PC-9 (cell line): ENCODE measurements at regions not wholly inside any gene's neighbourhood (a gene's known extent, or its start where the extent isn't known, plus 50 kb on each side); places are given as distances from the start of the nearest gene placed in this dataset.

ENCODE experiments used
- BruUV-seq: library from RNA; stranded (reverse); fragments of 400-500 nt; replicated peaks from 2 replicates; lab custom pipeline; 2021; lab: Mats Ljungman, UMichigan
- CTCF ChIA-PET: fragments of 300-600 bp; sonication (Branson Sonifier 250); formaldehyde crosslinking; loops from one replicate; lab custom pipeline; 2022; ENCODE audit warnings: antibody characterized with exemption; lab: Charles Lee
- POLR2A ChIA-PET: fragments of 300-600 bp; sonication (Branson Sonifier 250); formaldehyde crosslinking; loops from one replicate; lab custom pipeline; 2022; ENCODE audit warnings: antibody characterized with exemption; ENCODE audit not compliant: unreplicated experiment; lab: Charles Lee
- DNase-seq, 2 experiments: peaks; one replicate each; pipeline versions ENCODE4 v3.0.0 to v3.0.0-alpha.2; 2015 to 2022; ENCODE audit warnings: mixed read lengths in 1 of 2
- H2AFZ ChIP-seq: fragments of 200-600 bp; sonication (generic); 2 replicates; pipeline ENCODE4 v1.8.1; 2017; ENCODE audit warnings: antibody characterized with exemption
- H3F3A ChIP-seq: fragments of 200-600 bp; sonication (generic); 2 replicates; pipeline ENCODE4 v1.8.1; 2017; ENCODE audit warnings: antibody characterized with exemption, mild to moderate bottlenecking, low read depth; ENCODE audit not compliant: insufficient read depth
- H3K27ac ChIP-seq: fragments of 200-600 bp; sonication (generic); 2 replicates; pipeline ENCODE4 v1.6.1; 2016; ENCODE audit warnings: mixed run types
- H3K27me3 ChIP-seq: fragments of 200-600 bp; sonication (generic); 2 replicates; pipeline ENCODE4 v1.6.1; 2016; ENCODE audit warnings: low read depth, mixed run types; ENCODE audit not compliant: insufficient read depth
- H3K36me3 ChIP-seq: fragments of 200-600 bp; sonication (generic); 2 replicates; pipeline ENCODE4 v1.6.1; 2016; ENCODE audit warnings: low read depth, mixed run types
- H3K4me1 ChIP-seq: fragments of 200-600 bp; sonication (generic); replicated peaks from 2 replicates; pipeline ENCODE4 v1.6.1; 2016; ENCODE audit warnings: mixed run types; ENCODE audit not compliant: insufficient read depth
- H3K4me2 ChIP-seq: fragments of 200-600 bp; sonication (generic); 2 replicates; pipeline ENCODE4 v1.6.1; 2017; ENCODE audit warnings: mixed run types
- H3K4me3 ChIP-seq: fragments of 200-600 bp; sonication (generic); 2 replicates; pipeline ENCODE4 v1.6.1; 2016; ENCODE audit warnings: mixed run types
- H3K79me2 ChIP-seq: fragments of 200-600 bp; sonication (generic); 2 replicates; pipeline ENCODE4 v1.6.1; 2017; ENCODE audit warnings: low read depth, mixed run types
- H3K9me2 ChIP-seq: fragments of 200-600 bp; sonication (generic); 2 replicates; pipeline ENCODE4 v1.8.1; 2017; ENCODE audit warnings: mild to moderate bottlenecking; ENCODE audit not compliant: insufficient read depth
- H3K9me3 ChIP-seq: fragments of 200-600 bp; sonication (generic); 2 replicates; pipeline ENCODE4 v1.8.1; 2016; ENCODE audit warnings: low read depth; ENCODE audit not compliant: insufficient read depth
- H4K20me1 ChIP-seq: fragments of 200-600 bp; sonication (generic); 2 replicates; pipeline ENCODE4 v1.8.1; 2017; ENCODE audit not compliant: insufficient read depth
- EZH2 ChIP-seq: fragments of 200-600 bp; sonication (generic); IDR thresholded peaks from 2 replicates; pipeline ENCODE4 v1.8.0; 2017; ENCODE audit warnings: antibody characterized with exemption, low read depth
- intact Hi-C: fragments of 100-400 bp; cut with micrococcal nuclease; formaldehyde crosslinking; loops from one replicate; pipeline ENCODE4 v1.10.0; 2022; ENCODE audit not compliant: unreplicated experiment
- TF ChIP-seq, protein P1 (sequence below): fragments of 200-600 bp; sonication (generic); conservative IDR thresholded peaks from 2 replicates; pipeline ENCODE4 v1.6.1; 2017; ENCODE audit warnings: mixed run types, antibody characterized with exemption, mild to moderate bottlenecking, moderate library complexity

DNA sequence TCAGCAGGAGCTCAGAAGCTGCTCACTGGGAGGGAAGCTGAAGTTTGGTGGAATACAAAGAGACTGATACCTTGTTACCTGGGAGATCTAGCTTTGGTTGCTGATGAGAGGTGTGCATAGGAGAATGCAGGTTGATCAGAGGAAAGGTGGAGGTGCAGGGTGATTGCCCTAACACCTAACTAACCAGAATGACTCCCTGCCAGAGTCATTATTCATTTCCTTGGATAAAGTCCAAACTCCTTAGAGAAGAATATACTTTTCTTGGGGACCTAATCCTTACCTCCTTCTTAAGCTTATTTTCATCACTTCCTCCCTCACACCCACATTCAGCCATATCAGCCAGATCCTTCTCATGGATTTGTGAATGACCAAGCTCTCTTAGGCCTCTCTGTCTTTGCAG lies 814.2 kb upstream of the TENM4 start:
- no peak overlapping the region for H2AFZ ChIP-seq
- no peak overlapping the region for H3K4me3 ChIP-seq
- no peaks in the 10 kb centered on the region for H3K27me3 ChIP-seq
- no peaks in the 10 kb centered on the region for H3K9me2 ChIP-seq
- no peaks in the 10 kb centered on the region for H4K20me1 ChIP-seq
- DNase-seq, result peak in 1 of 2 experiments; percentile 27
- no peak overlapping the region for H3K4me2 ChIP-seq
- CTCF ChIA-PET, result no interaction called here
- no peaks in the 10 kb centered on the region for H3F3A ChIP-seq
- no peak for TF ChIP-seq EZH2
- TF ChIP-seq, protein P1, sequence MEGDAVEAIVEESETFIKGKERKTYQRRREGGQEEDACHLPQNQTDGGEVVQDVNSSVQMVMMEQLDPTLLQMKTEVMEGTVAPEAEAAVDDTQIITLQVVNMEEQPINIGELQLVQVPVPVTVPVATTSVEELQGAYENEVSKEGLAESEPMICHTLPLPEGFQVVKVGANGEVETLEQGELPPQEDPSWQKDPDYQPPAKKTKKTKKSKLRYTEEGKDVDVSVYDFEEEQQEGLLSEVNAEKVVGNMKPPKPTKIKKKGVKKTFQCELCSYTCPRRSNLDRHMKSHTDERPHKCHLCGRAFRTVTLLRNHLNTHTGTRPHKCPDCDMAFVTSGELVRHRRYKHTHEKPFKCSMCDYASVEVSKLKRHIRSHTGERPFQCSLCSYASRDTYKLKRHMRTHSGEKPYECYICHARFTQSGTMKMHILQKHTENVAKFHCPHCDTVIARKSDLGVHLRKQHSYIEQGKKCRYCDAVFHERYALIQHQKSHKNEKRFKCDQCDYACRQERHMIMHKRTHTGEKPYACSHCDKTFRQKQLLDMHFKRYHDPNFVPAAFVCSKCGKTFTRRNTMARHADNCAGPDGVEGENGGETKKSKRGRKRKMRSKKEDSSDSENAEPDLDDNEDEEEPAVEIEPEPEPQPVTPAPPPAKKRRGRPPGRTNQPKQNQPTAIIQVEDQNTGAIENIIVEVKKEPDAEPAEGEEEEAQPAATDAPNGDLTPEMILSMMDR, result no peak
- no peaks in the 10 kb centered on the region for H3K79me2 ChIP-seq
- BruUV-seq, result no TSS peak
- no peaks in the 10 kb centered on the region for H3K36me3 ChIP-seq
- H3K9me3 ChIP-seq, result no peaks in the 10 kb centered on the region
- no peak overlapping the region for H3K27ac ChIP-seq
- intact Hi-C loops, result no loop called here
- POLR2A ChIA-PET, result interaction anchor here (0.5 to 1.0 kb wide), 2 partner anchors 42 to 292 kb away, joined by 3 to 5 read pairs; no protein-coding TSS in a partner anchor
- 0 out of 2 replicates have a peak, but pooled peaks cover 4% of the 10 kb centered on the region for H3K4me1 ChIP-seq

DNA sequence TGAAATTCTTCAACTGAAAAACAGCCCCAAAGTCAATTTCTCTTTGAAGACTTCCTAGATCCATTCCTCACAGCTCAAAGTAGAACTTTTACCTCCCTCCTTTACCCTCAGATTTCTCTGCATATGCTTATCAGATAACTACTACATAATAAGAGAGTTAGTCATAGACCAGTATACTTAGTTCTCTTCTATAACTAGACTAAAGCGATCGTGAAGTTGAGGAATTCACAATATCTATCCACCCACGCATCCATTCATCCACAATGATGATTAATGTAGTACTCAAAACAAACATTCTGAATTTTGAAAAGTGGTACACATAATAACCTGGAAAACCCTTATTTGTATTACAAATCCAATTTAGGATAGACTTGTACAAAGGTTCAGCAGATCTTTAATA lies 800.9 kb upstream of the TENM4 start:
- ChIA-PET POLR2A (no interaction called here), CTCF (interaction anchor here (0.5 kb wide), 1 partner anchor 45 kb away, joined by 3 read pairs; no protein-coding TSS in a partner anchor)
- TF ChIP-seq EZH2, result no peak
- TF ChIP-seq, protein P1, result no peak
- H2AFZ ChIP-seq, result no peak overlapping the region
- H3K4me2 ChIP-seq, result no peak overlapping the region
- H3K27me3 ChIP-seq, result no peaks in the 10 kb centered on the region
- no peaks in the 10 kb centered on the region for H3F3A ChIP-seq
- BruUV-seq, result no TSS peak
- intact Hi-C loops, result loop anchor here (5.0 kb wide), 1 partner anchor 74 kb away; no protein-coding TSS in a partner anchor
- no peaks in the 10 kb centered on the region for H3K9me2 ChIP-seq
- DNase-seq, result peak in 1 of 2 experiments; percentile 38
- H3K79me2 ChIP-seq, result no peaks in the 10 kb centered on the region
- no peaks in the 10 kb centered on the region for H3K4me1 ChIP-seq
- no peaks in the 10 kb centered on the region for H4K20me1 ChIP-seq
- H3K27ac ChIP-seq, result no peak overlapping the region
- no peak overlapping the region for H3K4me3 ChIP-seq
- no peaks in the 10 kb centered on the region for H3K9me3 ChIP-seq
- no peaks in the 10 kb centered on the region for H3K36me3 ChIP-seq

DNA sequence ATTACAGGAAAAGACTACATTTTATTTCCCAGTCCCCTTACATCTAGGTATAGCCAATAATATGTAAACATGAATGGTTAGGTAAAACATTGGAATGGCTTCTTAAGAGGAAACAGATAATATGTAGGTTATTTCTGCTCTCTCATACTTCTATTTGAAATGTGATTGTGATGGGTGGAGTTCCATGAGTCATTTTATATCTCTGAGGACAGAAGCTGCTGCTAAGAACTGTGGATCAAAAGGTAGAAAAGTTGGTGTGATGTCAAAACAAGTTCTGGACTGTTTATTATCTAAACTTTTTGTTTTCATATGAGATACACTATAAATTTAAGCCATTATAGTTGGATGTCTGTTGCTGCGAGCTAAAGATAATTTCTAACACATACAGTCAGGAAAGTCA lies 799.4 kb upstream of the TENM4 start:
- 0 out of 2 replicates have a peak, but pooled peaks cover 3% of the 10 kb centered on the region for H4K20me1 ChIP-seq
- H3K9me2 ChIP-seq, result no peaks in the 10 kb centered on the region
- H3K4me1 ChIP-seq, result no peaks in the 10 kb centered on the region
- H3K79me2 ChIP-seq, result no peaks in the 10 kb centered on the region
- DNase-seq, result no peak
- no peaks in the 10 kb centered on the region for H3K9me3 ChIP-seq
- H2AFZ ChIP-seq, result no peak overlapping the region
- no peaks in the 10 kb centered on the region for H3F3A ChIP-seq
- H3K36me3 ChIP-seq, result no peaks in the 10 kb centered on the region
- no peak overlapping the region for H3K27ac ChIP-seq
- ChIA-PET POLR2A (no interaction called here), CTCF (interaction anchor here (0.5 kb wide), 1 partner anchor 1950 kb away, joined by 3 read pairs; no protein-coding TSS in a partner anchor)
- BruUV-seq, result no TSS peak
- TF ChIP-seq EZH2, result no peak
- TF ChIP-seq, protein P1, result no peak
- intact Hi-C loops, result loop anchor here (5.0 kb wide), 1 partner anchor 73 kb away; no protein-coding TSS in a partner anchor
- no peak overlapping the region for H3K4me3 ChIP-seq
- H3K4me2 ChIP-seq, result no peak overlapping the region
- H3K27me3 ChIP-seq, result no peaks in the 10 kb centered on the region
